Caco-2 (cell line): ENCODE measurements at regions not wholly inside any gene's neighbourhood (a gene's known extent, or its start where the extent isn't known, plus 50 kb on each side); places are given as distances from the start of the nearest gene placed in this dataset.
A peak's percentile ranks its signal among the peaks of the same experiment; 100 is the strongest.

ENCODE experiments used
- BruUV-seq: library from RNA; stranded (reverse); fragments of 400-500 nt; replicated peaks from 2 replicates; lab custom pipeline; 2021; lab: Mats Ljungman, UMichigan
- CTCF ChIA-PET: fragments of 300-600 bp; sonication (Branson Sonifier 250); formaldehyde crosslinking; loops from one replicate; lab custom pipeline; 2022; ENCODE audit warnings: antibody characterized with exemption; lab: Charles Lee
- POLR2A ChIA-PET: fragments of 300-600 bp; sonication (Branson Sonifier 250); formaldehyde crosslinking; loops from one replicate; lab custom pipeline; 2022; ENCODE audit warnings: antibody characterized with exemption; lab: Charles Lee
- DNase-seq, 2 experiments: peaks; one replicate each; pipeline versions ENCODE4 v3.0.0 to v3.0.0-alpha.2; 2020 to 2022
- H3K27me3 ChIP-seq: replicated peaks from 2 replicates; pipeline ENCODE4 v1.6.0; 2011; ENCODE audit warnings: low read length; ENCODE audit not compliant: control insufficient read depth, insufficient read depth
- H3K36me3 ChIP-seq: 2 replicates; pipeline ENCODE4 v1.5.1; 2011; ENCODE audit warnings: low read length; ENCODE audit not compliant: control insufficient read depth, insufficient read depth
- H3K4me1 ChIP-seq: fragments of 250-450 bp; sonication (Bioruptor Pico); 2 replicates; pipeline ENCODE4 v1.5.1; 2020; ENCODE audit warnings: mild to moderate bottlenecking
- H3K4me3 ChIP-seq: 2 replicates; pipeline ENCODE4 v1.5.1; 2011; ENCODE audit warnings: low read depth, mild to moderate bottlenecking, control low read depth, low read length
- H3K9me3 ChIP-seq: fragments of 250-450 bp; sonication (Bioruptor Pico); 2 replicates; pipeline ENCODE4 v1.5.1; 2020; ENCODE audit warnings: mild to moderate bottlenecking, moderate library complexity
- H3K27ac Mint-ChIP-seq: one replicate; pipeline ENCODE4 v1.8.0; 2022; ENCODE audit warnings: mixed read lengths; ENCODE audit not compliant: unreplicated experiment
- H3K27me3 Mint-ChIP-seq: one replicate; pipeline ENCODE4 v1.8.0; 2022; ENCODE audit warnings: mixed read lengths; ENCODE audit not compliant: insufficient read depth, unreplicated experiment
- H3K36me3 Mint-ChIP-seq: one replicate; pipeline ENCODE4 v1.8.0; 2022; ENCODE audit warnings: mild to moderate bottlenecking, mixed read lengths; ENCODE audit not compliant: insufficient read depth, unreplicated experiment
- H3K4me1 Mint-ChIP-seq: one replicate; pipeline ENCODE4 v1.8.0; 2022; ENCODE audit warnings: low read depth, mixed read lengths; ENCODE audit not compliant: unreplicated experiment
- H3K4me3 Mint-ChIP-seq: one replicate; pipeline ENCODE4 v1.8.0; 2022; ENCODE audit warnings: mild to moderate bottlenecking, moderate library complexity, mixed read lengths; ENCODE audit not compliant: unreplicated experiment
- H3K9me3 Mint-ChIP-seq: one replicate; pipeline ENCODE4 v1.8.0; 2022; ENCODE audit warnings: mixed read lengths; ENCODE audit not compliant: unreplicated experiment
- CTCF ChIP-seq, 2 experiments: fragments of 200-600 bp in 1 of 2; IDR thresholded peaks; 1 replicate in 1 of 2; 2 replicates in 1 of 2; pipeline versions ENCODE4 v1.5.1 to v1.8.0; 2011 to 2022; ENCODE audit warnings: antibody characterized with exemption in 1 of 2, control low read depth in 1 of 2, inconsistent platforms in 1 of 2, low read depth in 1 of 2, low read length in 1 of 2, mild to moderate bottlenecking in 1 of 2, moderate library complexity in 1 of 2; ENCODE audit not compliant: insufficient read depth in 1 of 2, severe bottlenecking in 1 of 2, unreplicated experiment in 1 of 2
- intact Hi-C: fragments of 100-400 bp; cut with micrococcal nuclease; formaldehyde crosslinking; loops from one replicate; pipeline ENCODE4 v1.10.0; 2022; ENCODE audit not compliant: unreplicated experiment

- no peaks in the 10 kb centered on the region for H3K36me3 Mint-ChIP-seq
- H3K27me3 Mint-ChIP-seq, result no peaks in the 10 kb centered on the region
- no peaks in the 10 kb centered on the region for H3K27me3 ChIP-seq
- H3K4me1 ChIP-seq, result peaks cover 32% of the 10 kb centered on the region
- H3K4me3 ChIP-seq, result no peak overlapping the region
- POLR2A ChIA-PET, result interaction anchor here (0.5 kb wide), 1 partner anchor 839 kb away, joined by 4 read pairs; no protein-coding TSS in a partner anchor
- H3K27ac Mint-ChIP-seq, result peak overlapping the region; percentile 7
- CTCF ChIA-PET, result interaction anchor here (1.5 kb wide), 1 partner anchor 112 kb away, joined by 5 read pairs; no protein-coding TSS in a partner anchor
- H3K9me3 ChIP-seq, result no peaks in the 10 kb centered on the region
- no peak for DNase-seq
- H3K4me1 Mint-ChIP-seq, result peaks cover 13% of the 10 kb centered on the region
- peak in 1 of 2 experiments; percentile 15 for TF ChIP-seq CTCF (IDR thresholded peaks at IDR 0.05; ENCODE audit: insufficient read depth in 1 of 2, low read depth in 1 of 2, low read length in 1 of 2, severe bottlenecking in 1 of 2, unreplicated experiment in 1 of 2)
- intact Hi-C loops, result loop anchor here (1.0 to 2.0 kb wide), 3 partner anchors 112 to 293 kb away; no protein-coding TSS in a partner anchor
- no peak overlapping the region for H3K4me3 Mint-ChIP-seq
- BruUV-seq, result no TSS peak
- no peaks in the 10 kb centered on the region for H3K9me3 Mint-ChIP-seq
- no peaks in the 10 kb centered on the region; the same call in 1 of the 2 replicates for H3K36me3 ChIP-seq
These were observed 127.5 kb upstream of the PLCXD3 start for GRCh38 chr5:41637869-41638268.

- POLR2A ChIA-PET, result interaction anchor here (0.5 kb wide), 1 partner anchor 839 kb away, joined by 4 read pairs; no protein-coding TSS in a partner anchor
- H3K9me3 Mint-ChIP-seq, result no peaks in the 10 kb centered on the region
- intact Hi-C loops, result no loop called here
- H3K27me3 ChIP-seq, result no peaks in the 10 kb centered on the region
- H3K4me3 ChIP-seq, result no peak overlapping the region
- H3K4me1 Mint-ChIP-seq, result peaks cover 13% of the 10 kb centered on the region
- no peak overlapping the region for H3K27ac Mint-ChIP-seq
- H3K4me3 Mint-ChIP-seq, result no peak overlapping the region
- H3K4me1 ChIP-seq, result peaks cover 32% of the 10 kb centered on the region
- peak in 1 of 2 experiments; percentile 42 for DNase-seq
- BruUV-seq, result no TSS peak
- H3K27me3 Mint-ChIP-seq, result no peaks in the 10 kb centered on the region
- CTCF ChIA-PET, result no interaction called here
- no peaks in the 10 kb centered on the region for H3K9me3 ChIP-seq
- no peaks in the 10 kb centered on the region for H3K36me3 Mint-ChIP-seq
- H3K36me3 ChIP-seq, result no peaks in the 10 kb centered on the region; the same call in 1 of the 2 replicates
- no peak for TF ChIP-seq CTCF (IDR thresholded peaks at IDR 0.05; ENCODE audit: insufficient read depth in 1 of 2, low read depth in 1 of 2, low read length in 1 of 2, severe bottlenecking in 1 of 2, unreplicated experiment in 1 of 2)
These were observed 127.0 kb upstream of the PLCXD3 start for GRCh38 chr5:41637424-41637823.

DNA sequence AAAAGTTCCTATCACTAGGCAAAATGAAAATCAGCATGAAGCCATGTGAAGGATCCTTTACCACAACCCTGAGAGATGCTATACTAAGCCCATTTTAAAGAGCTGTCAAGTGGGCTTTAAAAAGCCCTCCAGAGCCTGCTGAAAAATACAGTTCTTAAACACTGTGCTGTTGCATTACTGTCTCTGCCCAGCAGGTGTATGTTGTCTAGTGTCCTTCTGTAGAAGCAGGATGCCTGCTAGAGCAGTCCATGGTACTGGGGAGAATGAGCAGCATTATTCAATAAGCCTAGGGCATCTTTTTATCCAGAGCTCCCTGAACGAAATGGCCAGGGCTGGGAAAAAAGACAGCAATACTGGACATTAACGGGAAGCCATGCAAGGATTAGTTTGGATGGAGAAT, 126.2 kb upstream of the PLCXD3 start:
- Mint-ChIP-seq H3K4me1 (peaks cover 13% of the 10 kb centered on the region), H3K9me3 (no peaks in the 10 kb centered on the region), H3K27ac (no peak overlapping the region), H3K36me3 (no peaks in the 10 kb centered on the region), H3K4me3 (no peak overlapping the region), H3K27me3 (no peaks in the 10 kb centered on the region)
- TF ChIP-seq CTCF (IDR thresholded peaks at IDR 0.05; ENCODE audit: insufficient read depth in 1 of 2, low read depth in 1 of 2, low read length in 1 of 2, severe bottlenecking in 1 of 2, unreplicated experiment in 1 of 2), result peak; percentile 8 to 13
- peak; percentile 18 to 36 for DNase-seq
- POLR2A ChIA-PET, result no interaction called here
- Histone ChIP-seq H3K27me3 (no peaks in the 10 kb centered on the region), H3K36me3 (no peaks in the 10 kb centered on the region; the same call in 1 of the 2 replicates), H3K9me3 (no peaks in the 10 kb centered on the region), H3K4me3 (no peak overlapping the region), H3K4me1 (peaks cover 32% of the 10 kb centered on the region)
- BruUV-seq, result no TSS peak
- CTCF ChIA-PET, result no interaction called here
- intact Hi-C loops, result no loop called here
